Skin of body (tissue), 1 donor: ENCODE measurements at regions not wholly inside any gene's neighbourhood (a gene's known extent, or its start where the extent isn't known, plus 50 kb on each side); places are given as distances from the start of the nearest gene placed in this dataset.
"Not testable (repeated sequence)": the region's sequence is repeated elsewhere in the genome, so short reads cannot be mapped to it uniquely, and the experiment has no call there.

Experiments used
- DNase-seq: peaks from one replicate; lab custom pipeline; 2025; lab: John Stamatoyannopoulos, UW

DNA sequence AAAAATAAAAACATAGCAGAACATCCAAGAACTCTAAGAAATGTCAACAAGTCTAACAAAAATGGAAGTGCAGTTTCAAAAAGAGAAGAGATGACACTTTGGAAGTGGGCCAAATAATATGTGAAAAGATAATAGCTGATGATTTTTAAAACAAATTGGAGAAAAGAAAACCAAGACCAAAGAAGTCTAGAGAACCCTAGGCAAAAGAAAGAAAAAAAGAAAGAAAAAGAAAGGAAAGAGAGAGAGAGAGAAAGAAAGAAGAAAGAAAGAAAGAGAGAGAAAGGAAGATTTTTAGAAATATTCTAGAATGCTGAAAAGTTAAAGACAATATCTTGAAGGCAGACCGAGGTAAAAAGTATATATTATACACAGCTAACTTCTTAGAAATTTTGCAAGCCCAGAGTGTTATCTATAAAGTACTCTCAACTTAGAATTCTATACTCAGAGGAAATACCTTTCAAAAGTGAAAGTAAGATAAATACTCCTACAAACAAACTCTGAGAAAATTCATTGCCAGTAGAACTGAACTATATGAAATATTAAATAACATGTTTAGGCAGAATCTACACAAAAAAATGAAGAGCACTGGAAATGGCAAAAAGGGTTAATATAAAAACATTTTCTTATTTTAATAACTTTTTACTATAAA lies 138.7 kb upstream of the SMIM30 start:
- no peak for DNase-seq

DNA sequence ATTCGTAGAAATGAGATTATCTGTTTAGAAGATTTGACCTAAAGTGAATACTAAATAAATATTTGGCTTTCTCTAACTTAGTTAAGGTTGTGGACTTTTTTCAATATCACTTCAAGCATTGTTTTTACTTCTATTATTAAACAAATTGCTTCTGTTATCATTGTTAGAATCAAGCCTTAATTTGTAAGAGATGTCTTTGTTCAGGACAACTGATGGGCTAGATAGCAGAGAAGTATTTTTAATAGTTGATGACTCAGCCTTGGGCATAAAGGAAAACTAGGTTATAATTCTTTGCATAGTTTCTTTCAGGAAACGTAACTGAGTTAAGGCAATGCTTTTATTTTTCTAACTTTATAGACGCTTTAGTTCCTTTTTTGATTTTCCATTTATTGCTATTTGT lies 128.8 kb upstream of the SMIM30 start:
- DNase-seq, result no peak

DNA sequence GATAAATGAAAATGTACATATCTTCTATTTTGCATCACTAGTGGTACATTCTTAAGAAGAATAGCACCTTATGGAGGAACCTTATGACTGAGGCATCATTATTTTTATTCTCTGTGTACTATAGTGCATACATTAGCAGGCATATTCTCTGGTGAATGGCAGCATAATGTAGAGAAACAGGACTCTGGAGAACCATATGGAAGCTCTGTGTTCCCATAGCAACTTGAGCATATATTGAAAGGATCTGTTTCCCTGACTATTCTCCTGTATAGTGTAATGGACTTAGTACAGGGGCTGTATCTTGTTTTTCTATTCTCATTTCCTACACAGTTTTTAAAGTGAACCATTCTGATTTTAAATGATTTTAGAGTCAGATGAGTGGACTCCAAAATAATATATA lies 128.4 kb upstream of the SMIM30 start:
- no peak for DNase-seq

DNA sequence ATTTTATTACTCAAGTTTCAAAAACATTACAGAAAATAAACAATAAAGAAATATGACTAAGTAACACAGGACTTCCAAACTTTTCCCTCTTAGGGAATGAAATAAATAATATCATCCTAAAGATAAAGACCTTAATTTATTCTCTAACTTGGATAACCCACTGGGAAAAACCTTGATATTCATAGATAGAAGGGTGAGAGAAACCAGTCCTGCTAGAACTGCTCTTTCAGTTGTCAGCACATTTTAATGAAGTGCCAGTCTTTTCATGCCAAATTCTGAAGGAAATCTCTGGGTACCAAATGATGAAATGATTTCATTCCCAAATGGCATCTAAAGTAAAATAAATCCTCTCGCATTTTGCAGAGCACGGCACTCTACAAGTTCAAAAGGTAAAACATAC lies 114.5 kb upstream of the SMIM30 start:
- DNase-seq, result no peak

DNA sequence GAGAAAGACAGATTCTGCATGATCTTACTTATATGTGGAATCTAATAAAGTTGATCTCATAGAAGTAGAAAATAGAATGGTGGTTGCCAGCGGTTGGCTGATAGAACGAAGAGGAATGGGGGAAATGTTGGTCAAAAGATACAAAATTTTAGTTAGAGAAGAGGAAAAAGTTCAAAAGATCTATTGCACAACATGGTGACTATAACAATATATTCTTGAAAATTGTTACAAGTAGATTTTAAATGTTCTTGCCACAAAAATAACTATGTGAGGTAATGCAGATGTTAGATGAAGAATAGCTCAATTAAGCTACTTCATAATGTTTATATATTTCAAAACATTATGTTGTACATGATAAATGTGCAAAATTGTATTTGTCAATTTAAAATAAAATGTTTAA lies 112.3 kb upstream of the SMIM30 start:
- DNase-seq, result no peak

DNA sequence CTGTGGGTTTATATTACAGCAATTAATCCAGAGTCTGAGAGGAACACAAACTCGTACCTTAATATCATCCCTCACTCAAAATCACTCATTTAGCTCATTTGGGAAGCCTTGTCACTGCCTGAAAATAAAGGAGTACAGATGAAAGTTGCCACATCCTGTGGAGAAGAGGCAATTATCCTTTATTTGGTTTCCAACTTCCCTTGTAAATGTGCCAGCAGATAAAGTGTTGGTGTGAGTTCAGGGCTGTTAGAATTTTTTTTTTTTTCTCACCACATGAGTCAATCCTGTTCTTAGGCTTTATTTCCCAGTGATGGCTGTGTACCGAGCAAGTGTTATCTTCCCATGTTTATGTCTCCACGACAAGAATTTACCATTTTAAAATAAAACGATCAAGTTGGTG lies 99.0 kb upstream of the SMIM30 start:
- no peak for DNase-seq

DNA sequence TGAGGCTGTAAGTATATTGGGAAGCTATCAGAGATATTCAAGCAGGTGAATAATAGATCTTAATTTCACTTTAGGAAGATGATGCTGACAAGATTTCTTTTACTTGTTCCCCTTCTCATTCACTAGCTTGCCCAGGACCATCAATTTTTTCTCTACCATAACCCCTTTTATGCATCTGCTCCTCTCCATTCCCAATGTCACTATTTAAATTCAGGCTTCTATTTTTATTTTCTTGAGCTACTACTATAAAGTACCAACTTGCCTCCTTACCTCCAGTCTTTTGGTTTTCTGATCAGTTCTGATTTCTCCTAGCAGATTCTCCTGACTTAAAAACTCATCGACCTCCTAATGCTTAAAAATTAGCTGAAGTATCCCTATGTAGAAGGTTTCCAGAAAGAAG lies 97.7 kb upstream of the SMIM30 start:
- DNase-seq, result no peak

DNA sequence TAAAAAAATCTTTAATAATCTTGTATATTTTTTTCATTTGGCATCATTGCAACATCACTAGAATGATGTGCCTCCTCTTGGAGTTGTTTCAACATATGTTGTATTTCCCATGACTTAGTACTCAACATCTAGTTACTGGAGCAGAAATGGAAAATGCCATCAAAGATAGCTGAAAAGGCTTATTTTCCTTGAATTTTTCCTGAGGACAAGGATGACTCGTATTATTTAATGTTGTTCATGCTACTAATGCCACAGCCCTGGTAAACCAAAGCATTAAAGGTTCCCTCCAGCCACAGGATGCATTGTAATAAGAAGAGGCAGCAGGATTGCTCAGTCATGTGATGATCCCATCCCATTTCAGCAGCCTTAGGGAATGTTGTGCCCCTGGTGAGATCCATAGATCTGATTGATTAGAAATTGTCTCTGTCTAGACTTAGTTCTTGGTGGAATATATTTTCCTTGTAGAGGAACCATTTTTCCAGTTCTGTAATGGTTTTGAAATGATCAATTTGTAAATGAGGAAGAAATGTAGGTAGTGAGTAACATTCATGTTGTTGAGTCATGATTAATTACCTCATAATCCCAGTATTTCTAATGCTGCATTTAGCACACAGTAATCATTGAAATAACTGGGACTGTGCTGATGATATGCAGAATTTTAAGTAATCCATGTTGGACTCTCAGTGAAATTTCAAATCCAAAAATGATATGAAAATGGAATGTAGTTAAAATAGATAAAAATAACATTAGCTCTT lies 91.3 kb upstream of the SMIM30 start:
- no peak for DNase-seq

DNA sequence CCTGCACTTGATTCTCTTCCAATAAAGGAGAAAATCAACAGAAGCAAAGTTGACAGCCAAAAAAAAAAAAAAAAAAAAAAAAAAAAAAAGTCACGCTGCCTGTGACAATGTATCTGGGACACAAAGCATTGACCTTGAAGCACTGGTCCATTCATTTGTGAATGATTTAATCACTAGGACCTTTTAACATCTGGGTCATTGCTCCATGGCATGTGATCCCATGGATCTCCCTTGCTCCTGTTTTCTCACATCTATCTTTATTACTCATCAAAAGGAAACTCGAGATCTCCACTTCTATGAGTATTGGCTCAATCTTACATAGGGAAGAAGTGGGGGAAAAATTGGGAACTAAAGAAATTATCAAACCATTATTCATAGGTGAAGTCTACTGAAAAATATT lies 89.6 kb upstream of the SMIM30 start:
- no peak for DNase-seq

DNA sequence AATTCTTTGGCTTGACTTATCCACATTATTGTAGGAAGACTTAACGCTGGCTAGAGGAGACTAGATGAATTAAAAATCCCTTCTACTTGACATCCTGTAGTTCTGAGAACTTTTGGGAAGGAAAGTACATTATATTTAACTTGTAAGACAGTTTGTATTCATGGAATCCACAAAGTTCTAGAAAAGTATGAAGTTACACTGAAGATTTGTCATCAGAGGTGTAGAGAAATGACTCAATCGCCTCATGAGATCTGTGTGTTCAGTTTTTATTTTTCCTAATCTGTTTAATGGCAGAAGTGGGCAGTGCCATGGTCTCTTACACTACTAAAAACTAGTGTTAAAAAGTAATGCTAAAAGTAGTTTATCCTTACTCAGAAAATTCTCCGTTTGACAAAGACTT lies 89.1 kb upstream of the SMIM30 start:
- DNase-seq, result no peak

DNA sequence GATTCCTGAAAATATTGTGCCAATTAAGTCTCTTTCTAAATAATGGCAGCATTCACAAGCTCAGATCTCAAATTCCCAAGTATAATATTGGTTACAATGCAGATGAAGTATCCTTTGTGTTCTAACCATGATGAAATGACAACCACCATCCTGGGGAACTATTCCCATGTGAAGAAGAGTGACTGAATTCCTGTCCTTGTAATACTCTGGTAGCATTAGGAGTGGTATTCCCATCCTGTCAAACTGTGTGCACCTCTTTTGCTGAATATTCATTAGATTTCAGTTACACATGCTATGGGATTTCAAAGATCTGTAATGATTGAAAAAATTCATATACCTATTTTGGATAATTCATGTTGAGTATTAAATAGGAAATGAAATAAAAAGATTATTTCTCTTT lies 86.1 kb upstream of the SMIM30 start:
- no peak for DNase-seq

DNA sequence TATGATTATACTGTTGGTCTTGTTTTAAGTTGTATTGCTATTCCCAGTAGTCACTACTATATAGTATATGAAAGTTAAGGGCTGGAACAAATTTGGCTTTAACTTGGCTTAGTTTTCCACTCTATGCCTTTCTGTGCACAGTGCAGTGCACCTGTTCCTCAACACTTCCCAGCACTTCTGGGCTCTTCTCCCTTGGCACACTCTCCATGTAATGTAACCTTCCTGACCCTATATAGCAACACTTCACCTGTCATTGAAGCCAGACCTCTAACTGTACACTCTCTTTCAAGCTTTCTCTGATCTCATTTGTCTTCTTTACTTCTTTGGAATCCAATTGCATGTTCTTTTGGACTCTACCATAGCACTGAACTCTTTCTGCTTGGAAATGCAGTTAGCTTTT lies 83.9 kb upstream of the SMIM30 start:
- no peak for DNase-seq

DNA sequence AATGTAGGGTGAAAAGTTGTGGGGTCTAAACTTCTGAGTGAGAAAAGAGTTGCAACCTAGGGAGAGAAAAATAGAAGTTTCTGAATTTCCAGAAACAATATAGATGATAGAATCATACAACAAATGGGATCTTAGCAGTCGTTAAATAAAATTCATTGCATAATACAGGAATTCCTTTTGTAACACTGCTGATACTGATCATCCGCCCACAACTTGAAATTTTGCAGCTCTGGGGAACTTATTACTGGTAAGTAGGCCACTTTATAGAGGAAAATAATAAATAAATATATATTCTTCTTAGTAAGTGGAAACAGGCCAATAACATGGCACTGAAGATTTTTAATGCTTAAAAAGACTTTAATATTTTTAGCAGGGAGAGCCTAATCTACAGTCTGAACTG lies 81.9 kb upstream of the SMIM30 start:
- no peak for DNase-seq

DNA sequence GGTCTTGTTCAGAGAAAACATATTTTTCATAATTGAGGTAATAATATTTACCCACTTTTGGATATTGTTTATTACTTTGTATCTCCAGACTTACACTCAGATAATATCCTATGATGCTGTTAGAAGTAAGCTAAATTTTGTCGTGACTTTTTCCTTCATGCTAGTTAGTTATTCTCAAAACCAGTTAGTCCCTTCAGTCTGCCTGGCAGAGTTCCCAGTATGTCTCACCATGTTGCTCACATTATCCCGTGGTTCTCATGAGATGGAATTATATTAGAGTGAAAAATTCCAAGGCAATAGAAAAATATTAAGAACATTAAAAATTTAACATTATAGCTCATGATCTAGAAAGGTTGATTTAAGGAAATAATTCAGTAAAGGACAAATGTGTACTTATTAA lies 81.5 kb upstream of the SMIM30 start:
- DNase-seq, result no peak

DNA sequence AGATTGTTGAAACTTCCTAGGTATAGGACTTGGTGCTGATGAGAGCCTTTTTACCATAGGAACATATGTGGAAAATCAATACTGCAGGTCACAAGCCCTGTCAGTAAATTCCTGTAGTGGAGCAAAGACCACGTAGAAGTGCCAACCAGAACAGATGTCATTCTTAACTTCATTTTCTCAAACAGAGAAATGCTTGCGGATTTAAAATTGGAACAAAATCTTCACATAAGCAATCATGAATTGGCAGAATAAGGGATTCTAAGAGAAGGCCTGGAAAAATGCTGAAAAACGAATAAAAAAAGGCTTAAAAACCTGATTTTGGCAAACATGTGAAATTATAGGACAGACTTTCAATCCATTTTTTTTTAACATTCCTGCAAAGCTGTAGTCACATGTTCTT lies 80.8 kb upstream of the SMIM30 start:
- no peak for DNase-seq

DNA sequence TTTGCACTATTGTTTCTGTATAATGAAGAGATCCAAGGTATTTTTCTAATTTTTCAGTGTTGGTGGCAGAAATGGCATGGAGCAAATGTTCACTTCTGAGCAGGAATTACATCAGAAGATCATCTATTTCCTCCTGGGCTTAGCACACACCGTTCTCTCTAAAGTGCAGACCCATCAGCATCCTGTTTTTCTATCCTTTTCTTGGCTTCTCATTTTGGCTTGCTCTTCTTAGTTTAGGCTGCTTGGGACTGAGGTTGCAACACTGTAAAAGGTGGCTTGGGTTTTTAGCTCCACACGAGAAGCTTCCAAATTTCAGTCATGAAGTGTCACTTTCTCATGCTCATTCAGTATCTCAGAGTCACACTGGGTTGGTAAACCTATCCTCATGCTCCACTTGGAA lies 79.9 kb upstream of the SMIM30 start:
- DNase-seq, result no peak

DNA sequence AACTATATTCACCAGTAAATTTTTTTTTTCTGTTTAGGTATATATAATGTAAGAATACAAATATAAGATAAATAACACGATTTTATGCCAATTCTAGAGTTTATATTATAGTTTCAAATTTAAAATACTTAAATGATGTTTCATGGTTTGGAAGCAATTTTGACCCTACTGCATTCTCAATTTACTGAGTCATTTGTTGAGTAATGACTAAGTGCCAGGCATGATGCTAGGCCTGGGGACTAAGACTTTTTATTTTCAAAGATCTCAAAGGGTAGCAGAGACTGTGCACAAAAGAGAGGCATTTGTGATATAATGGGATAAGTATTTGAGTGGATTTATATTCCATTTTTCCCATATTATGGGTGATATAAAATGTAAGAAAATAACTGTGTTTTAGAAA lies 78.9 kb upstream of the SMIM30 start:
- no peak for DNase-seq

DNA sequence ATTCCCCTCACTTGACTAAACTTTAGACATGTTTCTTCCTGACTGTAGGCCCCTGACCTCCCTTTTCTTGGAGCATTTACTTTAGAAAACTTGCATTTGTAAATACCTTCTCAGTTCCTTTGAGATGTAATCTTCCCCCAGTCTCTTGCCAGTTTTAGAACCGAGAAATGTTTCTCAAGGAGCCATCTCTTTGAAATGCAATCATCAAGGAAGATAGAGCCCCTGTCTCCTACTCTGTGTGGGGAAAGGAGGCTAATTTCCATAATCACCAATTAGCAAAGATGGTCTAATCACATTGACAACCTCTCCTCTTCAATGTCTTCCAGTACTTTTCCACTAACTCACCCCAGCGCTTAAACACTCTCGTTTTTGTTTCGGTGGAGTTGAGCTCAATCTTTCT lies 70.0 kb upstream of the SMIM30 start:
- no peak for DNase-seq

DNA sequence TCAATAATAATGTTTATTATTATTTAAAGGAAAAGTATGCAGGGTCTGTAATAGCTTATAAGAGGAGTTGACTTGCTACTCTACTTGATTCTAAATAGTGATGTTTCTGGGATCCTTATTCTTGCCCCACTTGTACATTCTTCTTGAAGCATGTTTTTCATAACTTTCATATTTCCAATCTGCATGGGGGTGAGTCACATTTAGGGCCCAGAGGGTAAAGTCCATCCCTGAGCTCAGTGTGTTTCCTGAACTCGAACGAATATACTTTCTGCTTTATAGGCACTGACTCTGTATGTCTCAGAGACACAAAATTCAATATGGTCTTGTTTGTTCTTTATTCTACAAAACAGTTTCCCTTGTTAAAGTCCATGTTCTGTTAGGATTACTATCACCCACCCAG lies 61.0 kb upstream of the SMIM30 start:
- DNase-seq, result no peak

DNA sequence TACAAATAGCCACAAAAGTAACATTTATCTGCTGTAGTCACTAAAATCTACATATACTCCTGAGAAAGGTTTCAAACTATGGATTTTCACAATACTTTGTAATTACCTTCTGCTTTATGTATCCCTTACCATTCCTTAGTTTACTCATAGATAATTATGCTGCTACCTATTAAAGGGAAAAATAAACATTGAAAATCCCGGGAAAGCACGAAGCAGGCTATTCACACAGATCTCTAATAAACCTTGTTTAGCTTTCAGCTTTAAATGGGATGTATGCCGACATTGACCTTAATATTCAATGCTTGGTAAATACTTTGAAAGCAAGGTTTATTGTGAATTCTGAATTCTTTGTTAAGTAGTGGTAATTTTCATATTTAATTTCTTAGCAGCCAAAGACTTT lies 58.5 kb upstream of the SMIM30 start:
- DNase-seq, result no peak

DNA sequence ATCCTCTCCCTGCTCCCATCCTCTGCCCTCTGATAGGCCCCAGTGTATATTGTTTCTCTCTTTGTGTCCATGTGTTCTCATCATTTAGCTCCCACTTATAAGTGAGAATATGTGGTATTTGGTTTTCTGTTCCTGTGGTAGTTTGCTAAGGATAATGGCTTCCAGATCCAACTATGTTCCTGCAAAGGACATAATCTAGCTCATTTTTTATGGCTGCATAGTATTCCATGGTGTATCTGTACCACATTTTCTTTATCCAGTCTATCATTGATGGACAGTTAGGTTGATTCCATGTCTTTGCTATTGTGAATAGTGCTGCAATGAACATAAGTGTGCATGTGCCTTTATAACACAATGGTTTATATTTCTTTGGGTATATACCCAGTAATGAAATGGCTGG lies 57.8 kb upstream of the SMIM30 start:
- DNase-seq, result not testable (repeated sequence)

DNA sequence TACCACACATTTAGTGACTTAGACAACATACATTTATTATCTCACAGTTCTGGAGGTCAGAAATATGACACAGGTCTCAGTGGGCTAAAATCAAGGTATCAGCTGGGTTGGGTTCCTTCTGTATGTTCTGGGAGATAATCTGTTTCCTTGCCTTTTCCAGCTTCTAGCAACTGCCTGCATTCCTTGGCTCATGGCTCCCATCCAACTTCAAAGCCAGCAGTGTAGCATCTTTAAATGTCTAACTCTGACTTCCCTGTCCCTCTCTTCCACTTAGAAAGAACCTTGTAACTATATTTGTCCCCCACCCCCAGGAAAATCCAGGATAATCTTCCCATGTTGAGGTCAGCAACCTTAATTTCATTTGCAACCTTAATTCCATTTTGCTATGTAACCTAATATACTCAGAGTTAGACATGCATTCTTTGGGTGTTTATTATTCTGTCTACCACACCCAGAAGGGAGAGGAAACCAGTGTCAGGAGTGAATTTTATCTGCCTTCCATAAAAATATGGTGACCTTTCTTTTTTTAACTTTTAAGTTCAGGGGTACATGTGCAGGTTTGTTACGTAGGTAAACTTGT lies 57.3 kb upstream of the SMIM30 start:
- DNase-seq, result no peak

DNA sequence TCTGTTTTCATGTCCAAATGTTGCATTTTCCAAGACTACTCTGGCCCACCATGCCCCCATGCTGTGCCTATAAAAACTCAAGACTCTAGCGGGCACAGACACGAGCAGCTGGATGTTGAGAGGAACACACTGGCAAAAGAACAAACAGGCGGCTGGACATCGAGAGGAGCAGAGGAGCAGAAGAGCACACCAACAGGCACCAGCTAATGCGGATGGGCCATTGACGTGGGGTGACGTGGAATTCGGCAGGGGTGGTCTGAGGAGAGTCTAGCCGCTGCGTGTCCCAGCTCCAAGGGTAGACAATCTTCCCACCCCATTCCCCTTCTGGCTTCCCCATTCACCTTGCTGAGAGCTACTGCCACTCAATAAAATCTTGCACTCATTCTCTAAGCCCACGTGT lies 54.4 kb upstream of the SMIM30 start:
- no peak for DNase-seq
